Tibial nerve (tissue), 4 donors: ENCODE measurements at regions not wholly inside any gene's neighbourhood (a gene's known extent, or its start where the extent isn't known, plus 50 kb on each side); places are given as distances from the start of the nearest gene placed in this dataset.

ENCODE experiments used
- DNase-seq, 2 donors: peaks; one replicate each; pipeline ENCODE4 v3.0.0-alpha.2; 2019; ENCODE audit warnings: low spot score in 2 of 2
- H3K27ac ChIP-seq, 4 donors: fragments of 200-600 bp; sonication (generic) in 3 of 4; one replicate each; pipeline ENCODE4 v1.5.1; 2017 to 2019; ENCODE audit warnings: mild to moderate bottlenecking in 1 of 4
- H3K27me3 ChIP-seq, 2 donors: fragments of 200-600 bp; sonication (generic) in 1 of 2; one replicate each; pipeline versions ENCODE4 v1.5.1 to v1.6.0; 2017 to 2019
- H3K36me3 ChIP-seq, 3 donors: fragments of 200-600 bp; sonication (generic); one replicate each; pipeline ENCODE4 v1.5.1; 2018 to 2019
- H3K4me1 ChIP-seq, 4 donors: fragments of 200-600 bp; sonication (generic) in 3 of 4; one replicate each; pipeline ENCODE4 v1.5.1; 2017 to 2019
- H3K4me3 ChIP-seq, 4 donors: fragments of 200-600 bp; sonication (generic) in 3 of 4; one replicate each; pipeline ENCODE4 v1.5.1; 2017 to 2019; ENCODE audit warnings: mild to moderate bottlenecking in 1 of 4, moderate library complexity in 1 of 4
- H3K9me3 ChIP-seq, 4 donors: fragments of 200-600 bp; sonication (generic) in 3 of 4; one replicate each; pipeline ENCODE4 v1.5.1; 2017 to 2019
- EP300 ChIP-seq, 2 donors: sonication (generic); formaldehyde crosslinking; IDR thresholded peaks; one replicate each; pipeline ENCODE4 v1.6.1; 2017; ENCODE audit warnings: antibody characterized with exemption in 2 of 2, mild to moderate bottlenecking in 1 of 2
- POLR2A ChIP-seq, 2 donors: fragments of 450-650 bp; IDR thresholded peaks; one replicate each; pipeline ENCODE4 v1.6.1; 2017; ENCODE audit warnings: antibody characterized with exemption in 2 of 2, mild to moderate bottlenecking in 2 of 2, moderate library complexity in 2 of 2
- WGBS, 2 donors: methylation state at CpG; one replicate each; pipeline ENCODE4 v1.1.5; 2018; 5-methylcytosine and 5-hydroxymethylcytosine counted together
- TF ChIP-seq, protein P1 (sequence below), 5 experiments: fragments of 200-600 bp in 3 of 5; fragments of 450-650 bp in 2 of 5; sonication (generic) in 3 of 5; IDR thresholded peaks; one replicate each; pipeline ENCODE4 v1.5.1; 2016 to 2019; ENCODE audit warnings: antibody characterized with exemption in 5 of 5, mild to moderate bottlenecking in 3 of 5, moderate library complexity in 2 of 5

DNA sequence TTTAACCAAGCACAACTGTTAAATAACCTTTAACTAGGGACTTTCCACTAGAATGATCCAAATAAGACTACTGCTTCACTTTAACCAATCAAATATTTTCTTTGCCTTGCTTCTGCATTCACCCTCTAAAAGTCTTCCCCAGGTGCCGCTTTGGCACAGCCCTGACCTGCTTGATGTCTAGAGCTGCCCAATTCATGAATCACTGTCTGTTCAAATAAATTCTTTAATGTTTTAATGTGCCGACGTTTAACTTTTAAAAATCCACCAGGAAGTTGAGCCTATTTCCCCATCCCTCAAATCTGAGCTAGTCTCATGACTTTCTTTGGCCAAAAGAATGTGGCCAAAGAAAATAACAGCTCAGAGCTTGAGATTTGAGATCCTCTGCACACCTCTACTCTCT lies 277.8 kb upstream of the SOX9 start:
- H3K9me3 ChIP-seq, result peaks cover 0 to 8% (median 0%) of the 10 kb centered on the region in 4 donors
- H3K27ac ChIP-seq, result no peak overlapping the region
- TF ChIP-seq EP300 (IDR thresholded peaks at IDR 0.05) (no peak), POLR2A (IDR thresholded peaks at IDR 0.05) (no peak)
- TF ChIP-seq, protein P1, sequence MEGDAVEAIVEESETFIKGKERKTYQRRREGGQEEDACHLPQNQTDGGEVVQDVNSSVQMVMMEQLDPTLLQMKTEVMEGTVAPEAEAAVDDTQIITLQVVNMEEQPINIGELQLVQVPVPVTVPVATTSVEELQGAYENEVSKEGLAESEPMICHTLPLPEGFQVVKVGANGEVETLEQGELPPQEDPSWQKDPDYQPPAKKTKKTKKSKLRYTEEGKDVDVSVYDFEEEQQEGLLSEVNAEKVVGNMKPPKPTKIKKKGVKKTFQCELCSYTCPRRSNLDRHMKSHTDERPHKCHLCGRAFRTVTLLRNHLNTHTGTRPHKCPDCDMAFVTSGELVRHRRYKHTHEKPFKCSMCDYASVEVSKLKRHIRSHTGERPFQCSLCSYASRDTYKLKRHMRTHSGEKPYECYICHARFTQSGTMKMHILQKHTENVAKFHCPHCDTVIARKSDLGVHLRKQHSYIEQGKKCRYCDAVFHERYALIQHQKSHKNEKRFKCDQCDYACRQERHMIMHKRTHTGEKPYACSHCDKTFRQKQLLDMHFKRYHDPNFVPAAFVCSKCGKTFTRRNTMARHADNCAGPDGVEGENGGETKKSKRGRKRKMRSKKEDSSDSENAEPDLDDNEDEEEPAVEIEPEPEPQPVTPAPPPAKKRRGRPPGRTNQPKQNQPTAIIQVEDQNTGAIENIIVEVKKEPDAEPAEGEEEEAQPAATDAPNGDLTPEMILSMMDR (IDR thresholded peaks at IDR 0.05), result no peak
- 79 to 97% methylated on average over 3 of the region's 3 CpGs for WGBS, 2 donors
- H3K4me1 ChIP-seq, result no peaks in the 10 kb centered on the region
- no peak for DNase-seq
- no peaks in the 10 kb centered on the region for H3K27me3 ChIP-seq
- no peaks in the 10 kb centered on the region for H3K36me3 ChIP-seq
- H3K4me3 ChIP-seq, result no peak overlapping the region

DNA sequence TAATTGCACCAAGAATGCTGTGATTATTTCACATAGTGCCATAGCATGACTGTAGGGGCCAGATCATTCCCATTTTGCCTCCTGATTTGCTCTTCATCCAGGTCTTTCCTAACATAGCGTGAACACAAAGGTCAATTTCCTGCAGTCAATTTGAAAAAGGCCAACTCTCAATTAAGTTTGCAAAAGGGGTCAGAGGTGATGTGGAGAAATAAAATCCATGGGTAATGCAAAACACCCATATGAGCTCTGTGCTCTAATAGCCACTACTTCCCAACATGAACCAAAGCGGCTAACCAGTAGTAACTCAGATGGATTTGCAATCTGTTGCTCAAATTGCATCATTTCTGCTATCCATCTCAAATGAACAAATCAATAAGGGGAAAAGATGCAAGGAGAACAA lies 275.5 kb upstream of the SOX9 start:
- Histone ChIP-seq H3K9me3 (peaks cover 0 to 8% (median 0%) of the 10 kb centered on the region in 4 donors), H3K27ac (no peak overlapping the region), H3K4me3 (no peak overlapping the region), H3K4me1 (no peaks in the 10 kb centered on the region), H3K36me3 (no peaks in the 10 kb centered on the region), H3K27me3 (no peaks in the 10 kb centered on the region)
- DNase-seq, result no peak
- 81 to 92% methylated on average over 2 of the region's 2 CpGs for WGBS, 2 donors
- TF ChIP-seq EP300 (IDR thresholded peaks at IDR 0.05) (no peak), POLR2A (IDR thresholded peaks at IDR 0.05) (no peak)
- TF ChIP-seq, protein P1 (IDR thresholded peaks at IDR 0.05), result no peak

DNA sequence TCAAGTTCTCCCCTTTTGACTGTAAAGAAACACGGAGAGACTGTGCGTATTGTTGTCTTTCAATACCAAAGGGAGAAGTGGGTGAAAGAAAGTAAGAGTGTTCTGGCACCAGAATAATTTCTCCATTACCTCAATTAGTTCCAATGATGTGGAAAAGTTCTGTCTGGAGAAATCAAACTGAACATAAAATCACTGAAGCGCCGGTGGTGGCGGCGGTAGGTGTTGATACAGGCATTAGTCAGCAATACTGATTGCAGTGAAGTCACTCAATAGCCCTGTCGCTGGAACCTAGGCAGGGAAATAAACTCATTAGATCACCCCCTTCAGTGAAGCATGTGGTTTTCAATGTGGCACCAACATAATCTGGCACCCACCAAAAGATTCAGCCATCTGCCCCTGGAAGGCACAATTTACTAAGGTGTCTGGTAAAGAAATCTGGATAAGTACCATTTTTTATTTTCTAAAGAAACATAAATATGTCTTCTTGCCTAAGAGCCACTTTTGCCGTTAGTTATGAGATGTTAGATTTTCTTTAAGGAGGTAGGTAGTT lies 274.2 kb upstream of the SOX9 start:
- no peak for TF ChIP-seq EP300 (IDR thresholded peaks at IDR 0.05)
- no peak for TF ChIP-seq POLR2A (IDR thresholded peaks at IDR 0.05)
- TF ChIP-seq, protein P1 (IDR thresholded peaks at IDR 0.05), result no peak
- WGBS, 2 donors, result 62 to 64% methylated on average over 8 of the region's 8 CpGs
- H3K4me3 ChIP-seq, result no peak overlapping the region
- H3K4me1 ChIP-seq, result no peaks in the 10 kb centered on the region
- no peak overlapping the region for H3K27ac ChIP-seq
- H3K27me3 ChIP-seq, result no peaks in the 10 kb centered on the region
- DNase-seq, result no peak
- peaks cover 0 to 8% (median 0%) of the 10 kb centered on the region in 4 donors for H3K9me3 ChIP-seq
- no peaks in the 10 kb centered on the region for H3K36me3 ChIP-seq

DNA sequence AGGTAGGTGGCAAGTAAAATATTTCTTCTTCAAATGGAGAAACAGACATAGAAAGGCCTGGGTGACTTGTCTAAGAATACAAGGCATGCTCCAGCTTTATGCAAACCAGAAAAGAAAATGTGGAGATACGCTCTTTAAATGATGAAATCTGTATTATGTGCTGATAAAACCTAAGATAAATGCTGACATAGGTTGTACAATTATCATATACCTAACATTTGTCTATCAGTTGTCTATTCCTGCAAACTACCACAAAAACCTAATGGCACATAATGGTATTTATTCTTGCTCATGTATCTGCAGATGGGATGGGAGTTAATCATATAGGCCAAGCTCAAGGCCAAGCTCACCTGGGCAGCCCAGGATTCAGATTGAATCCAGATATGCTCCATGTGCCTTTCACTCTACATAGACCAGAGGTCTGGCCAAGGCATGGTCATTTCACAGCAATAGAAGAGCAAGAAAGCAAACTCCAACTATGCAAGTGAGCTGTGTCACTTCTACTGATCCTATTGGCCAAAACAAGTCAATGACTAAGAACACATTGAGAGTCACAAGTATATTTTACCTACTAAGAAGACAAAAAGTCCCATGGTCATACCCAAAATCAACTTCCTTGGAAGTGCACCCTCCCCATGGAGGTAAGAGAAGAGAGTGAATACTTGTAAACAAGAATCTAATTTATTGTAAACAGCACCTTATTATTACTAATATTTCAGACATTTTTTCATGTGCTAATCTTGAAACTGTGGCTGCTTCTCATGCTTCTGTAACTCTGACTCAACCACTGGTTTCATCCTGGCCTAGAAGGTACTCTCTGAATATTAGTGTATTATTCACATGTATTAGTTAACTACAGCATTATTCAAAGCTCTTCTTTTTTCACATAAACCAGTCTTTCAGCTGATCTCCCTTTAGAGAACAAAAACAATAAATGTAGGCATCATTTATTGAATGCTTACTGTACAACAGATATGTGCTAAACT lies 270.7 kb upstream of the SOX9 start:
- WGBS, 2 donors, result 46 to 85% methylated on average over 1 of the region's 1 CpG
- DNase-seq, result no peak

More for the DNA sequence above, 270.7 kb upstream of the SOX9 start:
- TF ChIP-seq EP300 (IDR thresholded peaks at IDR 0.05) (no peak), POLR2A (IDR thresholded peaks at IDR 0.05) (no peak)
- TF ChIP-seq, protein P1 (IDR thresholded peaks at IDR 0.05), result no peak
- Histone ChIP-seq H3K9me3 (no peaks in the 10 kb centered on the region), H3K36me3 (no peaks in the 10 kb centered on the region), H3K4me1 (no peaks in the 10 kb centered on the region), H3K4me3 (no peak overlapping the region), H3K27me3 (no peaks in the 10 kb centered on the region), H3K27ac (no peak overlapping the region)
